Neutrophil (primary cell): ENCODE measurements at regions not wholly inside any gene's neighbourhood (a gene's known extent, or its start where the extent isn't known, plus 50 kb on each side); places are given as distances from the start of the nearest gene placed in this dataset.

Experiments
- H3K27ac ChIP-seq: fragments of 200-600 bp; sonication (generic); 2 replicates; pipeline ENCODE4 v1.5.1; 2016; ENCODE audit warnings: mild to moderate bottlenecking, moderate library complexity
- H3K27me3 ChIP-seq: fragments of 200-600 bp; sonication (generic); 2 replicates; pipeline ENCODE4 v1.6.0; 2016; ENCODE audit warnings: mild to moderate bottlenecking
- H3K36me3 ChIP-seq: fragments of 200-600 bp; sonication (generic); 2 replicates; pipeline ENCODE4 v1.5.1; 2017
- H3K4me1 ChIP-seq, 2 experiments: fragments of 200-600 bp in 1 of 2; sonication (generic) in 1 of 2; 1 replicate in 1 of 2; 2 replicates in 1 of 2; pipeline versions ENCODE4 v1.5.1 to v1.6.1; 2013 to 2016; ENCODE audit warnings: low read depth in 1 of 2, low read length in 1 of 2, mild to moderate bottlenecking in 1 of 2, moderate library complexity in 1 of 2; ENCODE audit not compliant: control insufficient read depth in 1 of 2, insufficient read depth in 1 of 2
- H3K4me3 ChIP-seq, 2 experiments: fragments of 200-600 bp in 1 of 2; sonication (generic) in 1 of 2; 1 replicate in 1 of 2; 2 replicates in 1 of 2; pipeline ENCODE4 v1.5.1; 2013 to 2016; ENCODE audit warnings: low read depth in 1 of 2, low read length in 1 of 2, mild to moderate bottlenecking in 1 of 2, moderate library complexity in 1 of 2
- H3K9me3 ChIP-seq: fragments of 200-600 bp; sonication (generic); 2 replicates; pipeline ENCODE4 v1.5.1; 2016
- CTCF ChIP-seq: fragments of 200-600 bp; sonication (generic); IDR thresholded peaks from 2 replicates; pipeline ENCODE4 v1.5.1; 2016; ENCODE audit warnings: antibody characterized with exemption

GRCh38 chr2:13916066-13916465, 716.5 kb upstream of the LRATD1 start:
- Histone ChIP-seq H3K4me3 (no peak overlapping the region), H3K27ac (no peak overlapping the region), H3K36me3 (no peaks in the 10 kb centered on the region), H3K4me1 (no peaks in the 10 kb centered on the region), H3K27me3 (no peaks in the 10 kb centered on the region), H3K9me3 (no peaks in the 10 kb centered on the region)
- TF ChIP-seq CTCF: no peak

GRCh38 chr2:13917958-13918357, 714.6 kb upstream of the LRATD1 start:
- Histone ChIP-seq H3K27me3 (no peaks in the 10 kb centered on the region), H3K9me3 (no peaks in the 10 kb centered on the region), H3K4me3 (no peak overlapping the region), H3K27ac (no peak overlapping the region), H3K4me1 (no peaks in the 10 kb centered on the region), H3K36me3 (no peaks in the 10 kb centered on the region)
- no peak for TF ChIP-seq CTCF

- H3K36me3 ChIP-seq: no peaks in the 10 kb centered on the region
- TF ChIP-seq CTCF: no peak
- no peaks in the 10 kb centered on the region for H3K9me3 ChIP-seq
- H3K4me1 ChIP-seq: no peaks in the 10 kb centered on the region
- no peak overlapping the region for H3K27ac ChIP-seq
- H3K27me3 ChIP-seq: no peaks in the 10 kb centered on the region
- no peak overlapping the region for H3K4me3 ChIP-seq
These were observed 712.5 kb upstream of the LRATD1 start for GRCh38 chr2:13919981-13920382.

- Histone ChIP-seq H3K36me3 (no peaks in the 10 kb centered on the region), H3K4me1 (no peaks in the 10 kb centered on the region), H3K27me3 (no peaks in the 10 kb centered on the region), H3K27ac (no peak overlapping the region), H3K4me3 (no peak overlapping the region), H3K9me3 (no peaks in the 10 kb centered on the region)
- no peak for TF ChIP-seq CTCF
These were observed 711.3 kb upstream of the LRATD1 start for GRCh38 chr2:13921245-13921644.

- no peaks in the 10 kb centered on the region for H3K27me3 ChIP-seq
- no peaks in the 10 kb centered on the region for H3K9me3 ChIP-seq
- H3K4me1 ChIP-seq: no peaks in the 10 kb centered on the region
- H3K4me3 ChIP-seq: no peak overlapping the region
- no peak for TF ChIP-seq CTCF
- no peak overlapping the region for H3K27ac ChIP-seq
- no peaks in the 10 kb centered on the region for H3K36me3 ChIP-seq
These were observed 708.7 kb upstream of the LRATD1 start for GRCh38 chr2:13923823-13924222.

GRCh38 chr2:13942111-13942510, 690.4 kb upstream of the LRATD1 start:
- TF ChIP-seq CTCF: no peak
- Histone ChIP-seq H3K36me3 (no peaks in the 10 kb centered on the region), H3K4me1 (no peaks in the 10 kb centered on the region), H3K27ac (no peak overlapping the region), H3K27me3 (no peaks in the 10 kb centered on the region), H3K4me3 (no peak overlapping the region), H3K9me3 (no peaks in the 10 kb centered on the region)
